Adrenal gland (tissue), 9 donors: ENCODE measurements at regions not wholly inside any gene's neighbourhood (a gene's known extent, or its start where the extent isn't known, plus 50 kb on each side); places are given as distances from the start of the nearest gene placed in this dataset.

ENCODE experiments used
- DNase-seq, 7 donors: peaks; one replicate each; pipeline ENCODE4 v3.0.0-alpha.2; 2019 to 2020
- H3K27ac ChIP-seq, 5 donors: fragments of 200-600 bp; sonication (generic) in 4 of 5; 1 replicate in 3 of 5; 2 replicates in 2 of 5; pipeline versions ENCODE4 v1.5.1 to v1.8.0; 2016 to 2020; ENCODE audit warnings: mild to moderate bottlenecking in 1 of 5
- H3K27me3 ChIP-seq: fragments of 200-600 bp; 2 replicates; pipeline ENCODE4 v1.8.0; 2021
- H3K36me3 ChIP-seq, 2 donors: fragments of 200-600 bp; replicated peaks in 1 of 2; 1 replicate in 1 of 2; 2 replicates in 1 of 2; pipeline versions ENCODE4 v1.5.1 to v1.8.0; 2018 to 2022
- H3K4me1 ChIP-seq, 2 donors: fragments of 200-600 bp; replicated peaks in 1 of 2; 1 replicate in 1 of 2; 2 replicates in 1 of 2; pipeline versions ENCODE4 v1.5.1 to v1.8.0; 2018 to 2021
- H3K4me3 ChIP-seq, 4 donors: fragments of 200-600 bp; sonication (generic) in 3 of 4; one replicate each; pipeline ENCODE4 v1.5.1; 2016 to 2018
- H3K9me3 ChIP-seq, 3 donors: fragments of 200-600 bp; sonication (generic) in 1 of 3; replicated peaks in 1 of 3; 1 replicate in 2 of 3; 2 replicates in 1 of 3; pipeline versions ENCODE4 v1.5.1 to v1.8.0; 2016 to 2021
- POLR2A ChIP-seq, 2 donors: fragments of 450-650 bp; IDR thresholded peaks; one replicate each; pipeline ENCODE4 v1.6.1; 2017; ENCODE audit warnings: antibody characterized with exemption in 2 of 2, mild to moderate bottlenecking in 2 of 2, moderate library complexity in 1 of 2
- WGBS, 4 donors: extraction: QIAGEN DNeasy Blood & Tissue Kit in 2 of 4; methylation state at CpG; one replicate each; pipeline versions ENCODE4 v1.1.5 to v1.1.7; 2013 to 2017; 5-methylcytosine and 5-hydroxymethylcytosine counted together
- intact Hi-C, 2 donors: fragments of 100-400 bp; cut with DNase I; formaldehyde crosslinking; loops; one replicate each; pipeline versions ENCODE4 v1.14.1 to v1.15.0; 2022 to 2023
- TF ChIP-seq, protein P1 (sequence below), 6 experiments: fragments of 450-650 bp in 4 of 6; fragments of 200-600 bp in 2 of 6; sonication (generic) in 1 of 6; IDR thresholded peaks; 1 replicate in 5 of 6; 2 replicates in 1 of 6; pipeline versions ENCODE4 v1.5.1 to v1.8.0; 2016 to 2021; ENCODE audit warnings: antibody characterized with exemption in 6 of 6, mild to moderate bottlenecking in 2 of 6, moderate library complexity in 1 of 6
- donor health status: healthy with polysubstance abuse.
- donor health status: Bipolar disorder and iron deficiency.
- donor health status: DM: yes; HTN: yes; CAD: no.
- donor health status: DM: no; HTN: no; CAD: no.
- donor health status: DM: no; HTN: no; CAD: no.

DNA sequence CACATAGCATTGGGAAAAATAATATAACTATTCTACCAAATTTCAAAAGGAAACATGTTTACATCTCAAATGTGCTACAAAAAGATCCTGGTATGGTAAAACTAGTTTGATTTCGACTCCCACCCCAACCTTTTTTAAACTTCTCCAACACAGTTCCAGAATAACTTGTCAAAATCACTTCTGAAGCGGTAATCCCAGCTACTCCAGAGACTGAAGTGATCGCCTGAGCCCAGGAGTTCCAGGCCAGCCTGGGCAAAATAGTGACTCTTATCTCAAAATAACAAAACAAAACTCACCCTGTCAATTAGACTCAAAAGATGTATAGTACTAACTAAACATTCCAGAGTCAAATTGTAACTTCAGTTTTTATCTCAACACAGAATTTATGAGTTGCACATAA, 71.3 kb upstream of the RNF38 start:
- Histone ChIP-seq H3K4me3 (peak overlapping the region in 1 of 4 donors; percentile 46), H3K27me3 (no peaks in the 10 kb centered on the region), H3K36me3 (no peaks in the 10 kb centered on the region), H3K27ac (peak overlapping the region; percentile 55 to 87 (median 69)), H3K4me1 (peaks cover 9 to 29% of the 10 kb centered on the region in 2 donors), H3K9me3 (no peaks in the 10 kb centered on the region)
- intact Hi-C loops = no loop called here
- DNase-seq = peak in 1 of 7 donors; percentile 24
- TF ChIP-seq, protein P1, sequence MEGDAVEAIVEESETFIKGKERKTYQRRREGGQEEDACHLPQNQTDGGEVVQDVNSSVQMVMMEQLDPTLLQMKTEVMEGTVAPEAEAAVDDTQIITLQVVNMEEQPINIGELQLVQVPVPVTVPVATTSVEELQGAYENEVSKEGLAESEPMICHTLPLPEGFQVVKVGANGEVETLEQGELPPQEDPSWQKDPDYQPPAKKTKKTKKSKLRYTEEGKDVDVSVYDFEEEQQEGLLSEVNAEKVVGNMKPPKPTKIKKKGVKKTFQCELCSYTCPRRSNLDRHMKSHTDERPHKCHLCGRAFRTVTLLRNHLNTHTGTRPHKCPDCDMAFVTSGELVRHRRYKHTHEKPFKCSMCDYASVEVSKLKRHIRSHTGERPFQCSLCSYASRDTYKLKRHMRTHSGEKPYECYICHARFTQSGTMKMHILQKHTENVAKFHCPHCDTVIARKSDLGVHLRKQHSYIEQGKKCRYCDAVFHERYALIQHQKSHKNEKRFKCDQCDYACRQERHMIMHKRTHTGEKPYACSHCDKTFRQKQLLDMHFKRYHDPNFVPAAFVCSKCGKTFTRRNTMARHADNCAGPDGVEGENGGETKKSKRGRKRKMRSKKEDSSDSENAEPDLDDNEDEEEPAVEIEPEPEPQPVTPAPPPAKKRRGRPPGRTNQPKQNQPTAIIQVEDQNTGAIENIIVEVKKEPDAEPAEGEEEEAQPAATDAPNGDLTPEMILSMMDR (IDR thresholded peaks at IDR 0.05) = no peak
- TF ChIP-seq POLR2A (IDR thresholded peaks at IDR 0.05) = no peak
- WGBS, 4 donors = 37 to 43% (median 39%) methylated on average over 3 of the region's 3 CpGs

DNA sequence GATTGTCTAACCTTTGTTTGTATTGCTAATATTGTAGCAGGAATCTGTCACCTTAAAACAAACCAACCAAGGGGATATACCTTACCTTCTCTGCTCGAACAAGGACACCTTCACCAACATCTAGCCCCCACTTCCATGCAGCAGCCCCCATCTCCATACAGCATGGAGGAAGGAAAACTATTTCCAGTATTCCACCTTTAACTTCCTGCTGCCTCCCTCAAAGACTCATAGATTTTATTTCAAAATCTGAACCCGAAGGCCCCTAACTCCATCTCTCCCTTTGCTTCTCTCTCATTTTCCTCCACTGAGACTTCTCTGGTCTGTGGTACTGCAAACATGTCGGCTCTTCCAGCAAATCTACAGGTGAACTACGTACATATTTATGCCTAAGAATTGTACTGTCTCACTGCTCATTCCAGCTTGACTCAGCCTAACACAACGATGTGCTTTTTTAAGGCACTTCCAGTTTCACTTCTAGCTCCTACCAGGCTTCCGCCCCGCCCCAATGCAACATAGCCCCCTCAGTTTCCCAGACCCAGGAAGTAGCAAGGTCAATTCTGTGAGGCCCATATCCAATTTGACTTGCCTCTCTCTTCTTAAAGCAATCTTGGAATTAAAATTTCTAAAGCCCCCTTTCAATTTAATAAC, 70.7 kb upstream of the RNF38 start:
- H3K4me1 ChIP-seq = peaks cover 9 to 29% of the 10 kb centered on the region in 2 donors
- no peaks in the 10 kb centered on the region for H3K9me3 ChIP-seq
- H3K27me3 ChIP-seq = no peaks in the 10 kb centered on the region
- intact Hi-C loops = no loop called here
- WGBS, 4 donors = 3 to 4% (median 4%) methylated on average over 7 of the region's 7 CpGs
- peak overlapping the region in 1 of 4 donors; percentile 46 for H3K4me3 ChIP-seq
- peak overlapping the region; percentile 55 to 87 (median 69) for H3K27ac ChIP-seq
- peak in 6 of 7 donors; percentile 56 to 80 (median 64) for DNase-seq
- peak in 1 of 2 donors; percentile 38 for TF ChIP-seq POLR2A (IDR thresholded peaks at IDR 0.05)
- TF ChIP-seq, protein P1 (IDR thresholded peaks at IDR 0.05) = no peak
- no peaks in the 10 kb centered on the region for H3K36me3 ChIP-seq

DNA sequence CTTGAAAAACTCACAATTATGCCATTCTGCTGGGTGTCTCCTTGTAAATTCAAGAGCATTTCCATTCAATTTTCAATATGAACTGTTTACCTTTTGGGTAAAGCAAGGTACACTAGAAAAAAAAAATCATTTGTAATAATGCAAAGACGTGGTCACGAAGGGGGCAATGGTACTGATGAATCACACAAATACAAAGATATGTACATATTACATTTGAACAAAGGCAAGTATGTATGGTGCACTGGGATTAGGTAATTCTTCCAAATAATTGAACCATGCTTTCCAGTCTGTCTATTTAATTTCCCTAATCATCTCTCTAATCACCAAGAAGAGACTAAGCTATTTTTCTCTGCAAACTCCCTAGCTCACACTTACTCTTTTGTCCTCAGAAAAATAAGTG, 63.4 kb upstream of the RNF38 start:
- DNase-seq = no peak
- WGBS, 4 donors = 87 to 94% (median 92%) methylated on average over 2 of the region's 2 CpGs
- Histone ChIP-seq H3K4me3 (no peak overlapping the region), H3K27ac (no peak overlapping the region), H3K9me3 (no peaks in the 10 kb centered on the region), H3K36me3 (no peaks in the 10 kb centered on the region), H3K27me3 (no peaks in the 10 kb centered on the region), H3K4me1 (peaks cover 6 to 27% of the 10 kb centered on the region in 2 donors)
- TF ChIP-seq, protein P1 (IDR thresholded peaks at IDR 0.05) = no peak
- no peak for TF ChIP-seq POLR2A (IDR thresholded peaks at IDR 0.05)
- intact Hi-C loops = no loop called here

DNA sequence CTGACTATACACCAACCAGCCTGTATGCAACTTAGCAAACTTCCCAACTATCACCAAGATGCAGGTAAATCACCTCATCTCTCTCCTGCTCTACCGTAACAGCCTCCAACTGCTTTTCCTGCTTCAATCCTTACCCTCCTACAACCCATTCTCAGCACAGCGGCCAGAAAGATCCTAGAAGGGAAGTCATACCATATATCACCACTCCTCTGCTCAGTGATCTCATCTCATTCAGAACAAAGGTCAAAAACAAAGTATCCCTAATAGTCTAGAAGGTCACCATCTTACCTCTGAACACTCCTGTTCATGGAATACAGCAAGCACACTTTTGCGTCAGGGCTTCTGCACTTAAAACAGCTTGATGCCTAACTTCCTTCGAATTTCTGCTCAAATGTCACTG, 62.2 kb upstream of the RNF38 start:
- intact Hi-C loops = no loop called here
- Histone ChIP-seq H3K4me3 (no peak overlapping the region), H3K4me1 (peaks cover 8 to 30% of the 10 kb centered on the region in 2 donors), H3K36me3 (no peaks in the 10 kb centered on the region), H3K27me3 (no peaks in the 10 kb centered on the region), H3K27ac (peak overlapping the region in 1 of 5 donors; percentile 33), H3K9me3 (no peaks in the 10 kb centered on the region)
- 77 to 87% (median 84%) methylated on average over 4 of the region's 4 CpGs for WGBS, 4 donors
- no peak for DNase-seq
- TF ChIP-seq, protein P1 (IDR thresholded peaks at IDR 0.05) = no peak
- no peak for TF ChIP-seq POLR2A (IDR thresholded peaks at IDR 0.05)
